GM12878 (cell line): ENCODE measurements at regions not wholly inside any gene's neighbourhood (a gene's known extent, or its start where the extent isn't known, plus 50 kb on each side); places are given as distances from the start of the nearest gene placed in this dataset.
"Not testable (repeated sequence)": the region's sequence is repeated elsewhere in the genome, so short reads cannot be mapped to it uniquely, and the experiment has no call there.

Experiments
- ATAC-seq: fragments of 200-7000 bp; cut with Tn5 transposase; 3 replicates; pipeline ENCODE4 v1.9.1; 2020; ENCODE audit warnings: mild to moderate bottlenecking, moderate library complexity
- BruUV-seq: library from RNA; stranded (reverse); fragments of 400-500 nt; replicated peaks from 2 replicates; lab custom pipeline; 2021; lab: Mats Ljungman, UMichigan
- CTCF ChIA-PET: fragments of 300-600 bp; sonication (Branson Sonifier 250); formaldehyde crosslinking; extraction: SDS; loops from one replicate; lab custom pipeline; 2021; ENCODE audit warnings: inconsistent platforms; lab: Yijun Ruan, JAX
- POLR2A ChIA-PET: fragments of 350-600 bp; formaldehyde crosslinking; extraction: SDS; loops from one replicate; lab custom pipeline; 2021; ENCODE audit warnings: inconsistent platforms; lab: Charles Lee
- RAD21 ChIA-PET: fragments of 300-600 bp; sonication (Branson Sonifier 250); formaldehyde crosslinking; loops from one replicate; lab custom pipeline; 2023; ENCODE audit warnings: antibody characterized with exemption; ENCODE audit not compliant: unreplicated experiment; lab: Charles Lee
- SMC1A ChIA-PET: fragments of 300-600 bp; sonication (Branson Sonifier 250); formaldehyde crosslinking; loops from one replicate; lab custom pipeline; 2023; ENCODE audit not compliant: unreplicated experiment, uncharacterized antibody; lab: Charles Lee
- DNase-seq: peaks from one replicate; pipeline ENCODE4 v3.0.0-alpha.2; 2011; ENCODE audit warnings: low read depth, low spot score
- FAIRE-seq: peaks from 3 replicates; lab custom pipeline; 2011; peaks lifted over from hg19 to GRCh38; lab: Jason Lieb, UNC
- H2AFZ ChIP-seq: 2 replicates; pipeline ENCODE4 v1.6.0; 2011; ENCODE audit warnings: low read depth, low read length, control low read depth; ENCODE audit not compliant: control insufficient read depth
- H3K27ac ChIP-seq: 2 replicates; pipeline ENCODE4 v1.5.1; 2011; ENCODE audit warnings: control low read depth; ENCODE audit not compliant: control insufficient read depth, insufficient read depth
- H3K27me3 ChIP-seq, 2 experiments: replicated peaks in 1 of 2; 2 replicates each; pipeline versions ENCODE4 v1.6.0 to v1.6.1; 2011; ENCODE audit warnings: low read length in 1 of 2; ENCODE audit not compliant: control insufficient read depth in 2 of 2, insufficient read depth in 2 of 2
- H3K36me3 ChIP-seq, 2 experiments: 2 replicates each; pipeline ENCODE4 v1.5.1; 2011; ENCODE audit warnings: low read length in 1 of 2; ENCODE audit not compliant: control insufficient read depth in 2 of 2, insufficient read depth in 2 of 2
- H3K4me1 ChIP-seq: 2 replicates; pipeline ENCODE4 v1.6.1; 2011; ENCODE audit warnings: mild to moderate bottlenecking, low read length, moderate library complexity, mixed read lengths; ENCODE audit not compliant: control insufficient read depth, insufficient read depth
- H3K4me2 ChIP-seq: 2 replicates; pipeline ENCODE4 v1.6.0; 2011; ENCODE audit warnings: control low read depth; ENCODE audit not compliant: control insufficient read depth, insufficient read depth
- H3K4me3 ChIP-seq: fragments of 200-600 bp; sonication (generic); 2 replicates; pipeline ENCODE4 v1.5.1; 2016
- H3K79me2 ChIP-seq: 2 replicates; pipeline ENCODE4 v1.6.0; 2011; ENCODE audit warnings: low read length; ENCODE audit not compliant: control insufficient read depth, insufficient read depth
- H3K9ac ChIP-seq: 2 replicates; pipeline ENCODE4 v1.8.0; 2011; ENCODE audit warnings: low read length, control low read depth, mixed read lengths; ENCODE audit not compliant: control insufficient read depth, insufficient read depth
- H3K9me3 ChIP-seq: replicated peaks from 3 replicates; pipeline ENCODE4 v1.5.1; 2011; ENCODE audit warnings: mild to moderate bottlenecking, low read length; ENCODE audit not compliant: control insufficient read depth, insufficient read depth
- H4K20me1 ChIP-seq: 2 replicates; pipeline ENCODE4 v1.6.0; 2011; ENCODE audit not compliant: control insufficient read depth, insufficient read depth
- DPF2 ChIP-seq: fragments of 450-650 bp; IDR thresholded peaks from 2 replicates; pipeline ENCODE4 v1.6.1; 2017; ENCODE audit warnings: mild to moderate bottlenecking
- FOXK2 ChIP-seq: fragments of 450-650 bp; IDR thresholded peaks from 2 replicates; pipeline ENCODE4 v1.6.1; 2017; ENCODE audit warnings: mild to moderate bottlenecking, moderate library complexity
- FOXM1 ChIP-seq: IDR thresholded peaks from 2 replicates; pipeline ENCODE4 v1.6.1; 2012; ENCODE audit warnings: low read depth, mild to moderate bottlenecking, inconsistent platforms, low read length, moderate library complexity
- JUNB ChIP-seq: IDR thresholded peaks from 2 replicates; pipeline ENCODE4 v1.6.1; 2016; ENCODE audit warnings: antibody characterized with exemption, mild to moderate bottlenecking
- MAX ChIP-seq: IDR thresholded peaks from 2 replicates; pipeline ENCODE4 v1.6.1; 2012; ENCODE audit warnings: low read depth, low read length, improper control_type of control experiment
- MEF2B ChIP-seq: fragments of 450-650 bp; IDR thresholded peaks from 2 replicates; pipeline ENCODE4 v1.6.1; 2018; ENCODE audit warnings: mild to moderate bottlenecking, moderate library complexity; ENCODE audit not compliant: partially characterized antibody, poor library complexity, severe bottlenecking
- NBN ChIP-seq: fragments of 450-650 bp; IDR thresholded peaks from 2 replicates; pipeline ENCODE4 v1.6.1; 2016
- PBX3 ChIP-seq: IDR thresholded peaks from 2 replicates; pipeline ENCODE4 v1.6.1; 2011; ENCODE audit warnings: mild to moderate bottlenecking, low read depth, low read length, moderate library complexity; ENCODE audit not compliant: insufficient replicate concordance
- RAD21 ChIP-seq: IDR thresholded peaks from 2 replicates; pipeline ENCODE4 v1.6.1; 2011; ENCODE audit warnings: mild to moderate bottlenecking, low read depth, low read length, moderate library complexity; ENCODE audit not compliant: insufficient read depth
- SRF ChIP-seq, 2 experiments: IDR thresholded peaks; 2 replicates each; pipeline ENCODE4 v1.6.1; 2011; ENCODE audit warnings: low read depth in 2 of 2, low read length in 2 of 2, mild to moderate bottlenecking in 1 of 2, moderate library complexity in 1 of 2
- TAF1 ChIP-seq: IDR thresholded peaks from 2 replicates; pipeline ENCODE4 v1.6.1; 2011; ENCODE audit warnings: mild to moderate bottlenecking, low read depth, low read length, borderline replicate concordance
- YBX1 ChIP-seq: fragments of 450-650 bp; IDR thresholded peaks from 2 replicates; pipeline ENCODE4 v1.6.1; 2016; ENCODE audit warnings: antibody characterized with exemption
- WGBS: methylation state at CpG from one replicate; pipeline ENCODE4 v1.1.6; 2016; ENCODE audit warnings: low lambda C conversion rate; ENCODE audit not compliant: insufficient replicate concordance, insufficient coverage; ENCODE audit errors: missing lambda C conversion rate; 5-methylcytosine and 5-hydroxymethylcytosine counted together
- in situ Hi-C: fragments of 300-500 bp; cut with MboI; formaldehyde crosslinking; loops from 9 replicates; pipeline ENCODE4 v1.14.3; 2018; ENCODE audit warnings: mixed read lengths
- intact Hi-C: fragments of 100-400 bp; cut with micrococcal nuclease; formaldehyde crosslinking; loops from one replicate; pipeline ENCODE4 v1.14.2; 2022; ENCODE audit not compliant: unreplicated experiment
- TF ChIP-seq, protein P1 (sequence below): fragments of 450-650 bp; IDR thresholded peaks from 2 replicates; pipeline ENCODE4 v1.6.1; 2017; ENCODE audit warnings: low read depth, mild to moderate bottlenecking, moderate library complexity

- no peak for FAIRE-seq
- in situ Hi-C loops: no loop called here
- Histone ChIP-seq H3K79me2 (no peaks in the 10 kb centered on the region), H3K36me3 (no peaks in the 10 kb centered on the region), H3K4me2 (no peak overlapping the region), H3K4me3 (no peak overlapping the region), H4K20me1 (no peaks in the 10 kb centered on the region), H3K27me3 (peaks cover 0 to 1% of the 10 kb centered on the region in 2 experiments; a peak in 3 of 4 replicates)
- BruUV-seq: no TSS peak
- POLR2A ChIA-PET: no interaction called here
- TF ChIP-seq MEF2B (no peak), NBN (no peak), DPF2 (no peak), RAD21 (no peak), FOXM1 (no peak), FOXK2 (no peak), JUNB (no peak), SRF (IDR thresholded peaks at IDR 0.05; ENCODE audit: low read depth in 2 of 2, low read length in 2 of 2) (no peak), YBX1 (no peak), PBX3 (no peak), MAX (no peak), TAF1 (no peak)
- TF ChIP-seq, protein P1, sequence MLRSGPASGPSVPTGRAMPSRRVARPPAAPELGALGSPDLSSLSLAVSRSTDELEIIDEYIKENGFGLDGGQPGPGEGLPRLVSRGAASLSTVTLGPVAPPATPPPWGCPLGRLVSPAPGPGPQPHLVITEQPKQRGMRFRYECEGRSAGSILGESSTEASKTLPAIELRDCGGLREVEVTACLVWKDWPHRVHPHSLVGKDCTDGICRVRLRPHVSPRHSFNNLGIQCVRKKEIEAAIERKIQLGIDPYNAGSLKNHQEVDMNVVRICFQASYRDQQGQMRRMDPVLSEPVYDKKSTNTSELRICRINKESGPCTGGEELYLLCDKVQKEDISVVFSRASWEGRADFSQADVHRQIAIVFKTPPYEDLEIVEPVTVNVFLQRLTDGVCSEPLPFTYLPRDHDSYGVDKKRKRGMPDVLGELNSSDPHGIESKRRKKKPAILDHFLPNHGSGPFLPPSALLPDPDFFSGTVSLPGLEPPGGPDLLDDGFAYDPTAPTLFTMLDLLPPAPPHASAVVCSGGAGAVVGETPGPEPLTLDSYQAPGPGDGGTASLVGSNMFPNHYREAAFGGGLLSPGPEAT: no peak
- TF ChIP-seq, all 136 proteins: peak for 0
- no peaks in the 10 kb centered on the region for H3K4me1 ChIP-seq
- 20% methylated on average over 20 of the region's 21 CpGs for WGBS
- DNase-seq: no peak
- ChIA-PET RAD21 (no interaction called here), CTCF (no interaction called here), SMC1A (no interaction called here)
- intact Hi-C loops: no loop called here
- H3K9me3 ChIP-seq: no peaks in the 10 kb centered on the region
- H3K27ac ChIP-seq: no peak overlapping the region
- no peak overlapping the region for H2AFZ ChIP-seq
- no peak overlapping the region for H3K9ac ChIP-seq
- no peak for ATAC-seq
Observed at GRCh38 chr22:23457380-23457985, 122.6 kb downstream of the IGLL1 start.

DNA sequence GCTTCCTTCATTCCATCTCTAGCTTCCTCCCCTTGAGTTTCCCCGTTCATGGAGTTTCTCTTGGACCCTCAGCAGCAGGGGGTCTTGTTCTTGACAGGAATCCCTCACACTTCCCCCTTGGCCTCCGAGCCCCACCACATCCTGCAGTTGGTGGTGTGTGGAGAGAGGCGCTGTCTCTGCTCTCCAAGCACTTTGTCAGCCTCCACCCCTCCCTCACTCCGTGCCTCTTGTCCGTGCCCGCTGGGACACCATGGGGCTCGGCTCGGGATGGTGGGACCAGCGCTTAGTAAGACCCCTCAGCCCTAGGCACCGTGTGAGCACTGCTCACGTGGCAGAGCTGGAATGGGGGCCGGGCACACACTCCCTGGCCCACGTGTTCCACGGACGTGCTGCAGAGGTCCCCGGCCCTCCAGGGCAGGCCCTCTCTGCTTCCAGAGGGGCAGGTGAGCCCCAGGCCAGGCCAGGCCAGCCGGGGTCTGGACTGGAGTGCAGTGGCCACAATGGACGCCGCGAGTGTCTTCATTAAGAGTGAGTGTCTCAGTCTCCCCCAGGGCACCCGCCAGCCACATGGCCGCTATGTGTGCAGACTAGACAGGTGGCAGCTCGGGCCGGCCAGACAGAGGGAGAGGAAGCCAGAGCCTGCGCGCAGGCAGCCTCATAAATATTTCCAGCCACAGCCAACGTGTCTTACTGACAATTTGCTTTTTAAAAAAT, 123.3 kb downstream of the IGLL1 start:
- BruUV-seq, H3K4me2 ChIP-seq, H4K20me1 ChIP-seq, H3K9me3 ChIP-seq, intact Hi-C loops, SMC1A ChIA-PET, FAIRE-seq, DNase-seq, RAD21 ChIA-PET, ATAC-seq, H3K27ac ChIP-seq, H3K27me3 ChIP-seq, H3K4me1 ChIP-seq, CTCF ChIA-PET, H3K9ac ChIP-seq, H3K36me3 ChIP-seq, in situ Hi-C loops, H2AFZ ChIP-seq, H3K79me2 ChIP-seq, H3K4me3 ChIP-seq, POLR2A ChIA-PET: not testable (repeated sequence)
- WGBS: 3% methylated on average over 27 of the region's 27 CpGs
